ENCODE measurements at regions not wholly inside any gene's neighbourhood (a gene's known extent, or its start where the extent isn't known, plus 50 kb on each side); places are given as distances from the start of the nearest gene placed in this dataset.

GRCh38 chr7:12054830-12055229 is 156.3 kb upstream of the TMEM106B start:
- Histone ChIP-seq H3K4me2 (no peak overlapping the region), H3K27me3 (ENCODE audit: insufficient read depth, low read depth) (no peaks in the 10 kb centered on the region), H3K79me2 (ENCODE audit: insufficient read depth, low read depth) (no peaks in the 10 kb centered on the region), H3K36me3 (ENCODE audit: insufficient read depth) (no peaks in the 10 kb centered on the region), H3K27ac (no peak overlapping the region), H3K4me1 (ENCODE audit: low read depth, poor library complexity, severe bottlenecking) (no peaks in the 10 kb centered on the region), H4K20me1 (ENCODE audit: insufficient read depth) (no peaks in the 10 kb centered on the region), H3K4me3 (IDR thresholded peaks at IDR 0.05; ENCODE audit: insufficient read depth, low read depth, low read length) (no peak overlapping the region), H3K9ac (no peak overlapping the region), H2AFZ (ENCODE audit: low read depth) (no peak overlapping the region)
- TF ChIP-seq CTCF (conservative IDR thresholded peaks at IDR 0.05; ENCODE audit: low read depth, low read length): no peak

GRCh38 chr7:12056381-12056780 is 154.7 kb upstream of the TMEM106B start:
- no peak overlapping the region for H3K4me2 ChIP-seq
- H3K9ac ChIP-seq: no peak overlapping the region
- no peaks in the 10 kb centered on the region for H3K27me3 ChIP-seq (ENCODE audit: insufficient read depth, low read depth)
- no peak overlapping the region for H3K4me3 ChIP-seq (IDR thresholded peaks at IDR 0.05; ENCODE audit: insufficient read depth, low read depth, low read length)
- no peaks in the 10 kb centered on the region for H3K4me1 ChIP-seq (ENCODE audit: low read depth, poor library complexity, severe bottlenecking)
- H3K36me3 ChIP-seq (ENCODE audit: insufficient read depth): no peaks in the 10 kb centered on the region
- no peaks in the 10 kb centered on the region for H4K20me1 ChIP-seq (ENCODE audit: insufficient read depth)
- H2AFZ ChIP-seq (ENCODE audit: low read depth): no peak overlapping the region
- no peak overlapping the region for H3K27ac ChIP-seq
- TF ChIP-seq CTCF (conservative IDR thresholded peaks at IDR 0.05; ENCODE audit: low read depth, low read length): no peak
- no peaks in the 10 kb centered on the region for H3K79me2 ChIP-seq (ENCODE audit: insufficient read depth, low read depth)

- Histone ChIP-seq H4K20me1 (ENCODE audit: insufficient read depth) (no peaks in the 10 kb centered on the region), H3K9ac (no peak overlapping the region), H3K27ac (no peak overlapping the region), H3K36me3 (ENCODE audit: insufficient read depth) (no peaks in the 10 kb centered on the region), H3K79me2 (ENCODE audit: insufficient read depth, low read depth) (no peaks in the 10 kb centered on the region), H3K27me3 (ENCODE audit: insufficient read depth, low read depth) (no peaks in the 10 kb centered on the region), H3K4me1 (ENCODE audit: low read depth, poor library complexity, severe bottlenecking) (no peaks in the 10 kb centered on the region), H3K4me3 (IDR thresholded peaks at IDR 0.05; ENCODE audit: insufficient read depth, low read depth, low read length) (no peak overlapping the region), H3K4me2 (no peak overlapping the region), H2AFZ (ENCODE audit: low read depth) (no peak overlapping the region)
- TF ChIP-seq CTCF (conservative IDR thresholded peaks at IDR 0.05; ENCODE audit: low read depth, low read length): no peak
These were observed 154.1 kb upstream of the TMEM106B start for GRCh38 chr7:12056977-12057376.

GRCh38 chr7:12062062-12062461 is 149.0 kb upstream of the TMEM106B start:
- Histone ChIP-seq H3K27ac (no peak overlapping the region), H3K4me2 (no peak overlapping the region), H4K20me1 (ENCODE audit: insufficient read depth) (no peaks in the 10 kb centered on the region), H3K36me3 (ENCODE audit: insufficient read depth) (no peaks in the 10 kb centered on the region), H3K9ac (no peak overlapping the region), H3K27me3 (ENCODE audit: insufficient read depth, low read depth) (no peaks in the 10 kb centered on the region), H2AFZ (ENCODE audit: low read depth) (no peak overlapping the region), H3K4me3 (IDR thresholded peaks at IDR 0.05; ENCODE audit: insufficient read depth, low read depth, low read length) (no peak overlapping the region), H3K4me1 (ENCODE audit: low read depth, poor library complexity, severe bottlenecking) (no peaks in the 10 kb centered on the region), H3K79me2 (ENCODE audit: insufficient read depth, low read depth) (no peaks in the 10 kb centered on the region)
- peak; percentile 27; the same call in 1 of the 2 replicates for TF ChIP-seq CTCF (conservative IDR thresholded peaks at IDR 0.05; ENCODE audit: low read depth, low read length)

All from KMS-11 (cell line).